Brain microvascular endothelial cell (primary cell): ENCODE measurements at regions not wholly inside any gene's neighbourhood (a gene's known extent, or its start where the extent isn't known, plus 50 kb on each side); places are given as distances from the start of the nearest gene placed in this dataset.

Source experiments
- DNase-seq: peaks from one replicate; pipeline ENCODE4 v3.0.0-alpha.2; 2020
- H3K27ac ChIP-seq: fragments of 250-450 bp; sonication (Bioruptor Pico); 2 replicates; pipeline ENCODE4 v1.5.1; 2020; ENCODE audit warnings: mild to moderate bottlenecking, moderate library complexity
- H3K27me3 ChIP-seq: fragments of 250-450 bp; sonication (Bioruptor Pico); replicated peaks from 2 replicates; pipeline ENCODE4 v1.5.1; 2020; ENCODE audit warnings: mild to moderate bottlenecking
- H3K36me3 ChIP-seq: fragments of 250-450 bp; sonication (Bioruptor Pico); replicated peaks from 2 replicates; pipeline ENCODE4 v1.5.1; 2020; ENCODE audit warnings: mild to moderate bottlenecking
- H3K4me3 ChIP-seq: 2 replicates; pipeline ENCODE4 v1.5.1; 2011; ENCODE audit warnings: low read depth, mild to moderate bottlenecking, control low read depth, low read length, moderate library complexity
- in situ Hi-C: cut with HindIII; loops from 2 replicates; pipeline ENCODE4 v1.10.0; 2017; ENCODE audit warnings: low sequenced_read_pairs, low pct_ligation_motif_present
- TF ChIP-seq, protein P1 (sequence below): IDR thresholded peaks from 2 replicates; pipeline ENCODE4 v1.5.1; 2011; ENCODE audit warnings: low read depth, mild to moderate bottlenecking, moderate library complexity, low read length, control low read depth, inconsistent platforms; ENCODE audit errors: missing control alignments

DNA sequence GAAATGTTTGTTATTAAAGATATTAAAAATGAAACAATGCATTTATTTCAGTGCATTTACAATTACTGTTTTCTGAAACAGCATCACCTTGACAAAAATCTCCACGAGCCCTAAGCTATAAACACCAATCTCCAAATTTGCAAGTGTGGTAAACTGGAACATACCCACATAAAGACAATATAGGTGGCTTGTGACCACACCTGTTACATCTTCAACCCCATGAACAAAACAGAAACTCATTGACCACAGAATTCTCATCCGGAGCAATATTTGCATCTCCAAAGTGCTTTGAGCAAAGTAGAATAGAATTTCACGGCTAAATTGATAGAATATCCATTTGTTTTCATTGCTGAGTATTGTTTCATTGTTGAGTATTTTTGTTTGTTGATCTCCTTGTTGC lies 375.2 kb upstream of the FLRT2 start:
- no peaks in the 10 kb centered on the region for H3K27me3 ChIP-seq
- no peak overlapping the region for H3K4me3 ChIP-seq
- DNase-seq: no peak
- H3K27ac ChIP-seq: no peak overlapping the region
- H3K36me3 ChIP-seq: no peaks in the 10 kb centered on the region
- TF ChIP-seq, protein P1, sequence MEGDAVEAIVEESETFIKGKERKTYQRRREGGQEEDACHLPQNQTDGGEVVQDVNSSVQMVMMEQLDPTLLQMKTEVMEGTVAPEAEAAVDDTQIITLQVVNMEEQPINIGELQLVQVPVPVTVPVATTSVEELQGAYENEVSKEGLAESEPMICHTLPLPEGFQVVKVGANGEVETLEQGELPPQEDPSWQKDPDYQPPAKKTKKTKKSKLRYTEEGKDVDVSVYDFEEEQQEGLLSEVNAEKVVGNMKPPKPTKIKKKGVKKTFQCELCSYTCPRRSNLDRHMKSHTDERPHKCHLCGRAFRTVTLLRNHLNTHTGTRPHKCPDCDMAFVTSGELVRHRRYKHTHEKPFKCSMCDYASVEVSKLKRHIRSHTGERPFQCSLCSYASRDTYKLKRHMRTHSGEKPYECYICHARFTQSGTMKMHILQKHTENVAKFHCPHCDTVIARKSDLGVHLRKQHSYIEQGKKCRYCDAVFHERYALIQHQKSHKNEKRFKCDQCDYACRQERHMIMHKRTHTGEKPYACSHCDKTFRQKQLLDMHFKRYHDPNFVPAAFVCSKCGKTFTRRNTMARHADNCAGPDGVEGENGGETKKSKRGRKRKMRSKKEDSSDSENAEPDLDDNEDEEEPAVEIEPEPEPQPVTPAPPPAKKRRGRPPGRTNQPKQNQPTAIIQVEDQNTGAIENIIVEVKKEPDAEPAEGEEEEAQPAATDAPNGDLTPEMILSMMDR: no peak
- in situ Hi-C loops: no loop called here

DNA sequence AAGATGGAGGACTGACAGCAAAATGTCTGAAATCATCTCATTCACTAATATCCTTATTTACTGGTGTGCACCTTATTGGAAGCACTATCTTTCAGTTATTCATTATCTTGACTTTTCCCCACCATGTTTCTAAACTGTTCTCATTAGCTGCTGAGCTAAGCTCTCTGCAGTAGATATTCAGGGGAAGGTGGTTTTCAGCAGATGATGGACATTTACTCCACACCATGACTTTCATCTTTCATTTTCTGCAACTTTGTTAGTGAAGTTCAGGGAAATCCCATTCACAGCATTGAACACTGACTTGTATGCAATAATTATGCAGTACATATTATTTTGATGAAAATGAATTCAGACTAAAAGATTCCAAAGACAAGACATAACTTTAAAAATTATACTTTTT lies 373.6 kb upstream of the FLRT2 start:
- TF ChIP-seq, protein P1: no peak
- Histone ChIP-seq H3K27me3 (no peaks in the 10 kb centered on the region), H3K4me3 (no peak overlapping the region), H3K27ac (no peak overlapping the region), H3K36me3 (no peaks in the 10 kb centered on the region)
- in situ Hi-C loops: no loop called here
- DNase-seq: no peak

DNA sequence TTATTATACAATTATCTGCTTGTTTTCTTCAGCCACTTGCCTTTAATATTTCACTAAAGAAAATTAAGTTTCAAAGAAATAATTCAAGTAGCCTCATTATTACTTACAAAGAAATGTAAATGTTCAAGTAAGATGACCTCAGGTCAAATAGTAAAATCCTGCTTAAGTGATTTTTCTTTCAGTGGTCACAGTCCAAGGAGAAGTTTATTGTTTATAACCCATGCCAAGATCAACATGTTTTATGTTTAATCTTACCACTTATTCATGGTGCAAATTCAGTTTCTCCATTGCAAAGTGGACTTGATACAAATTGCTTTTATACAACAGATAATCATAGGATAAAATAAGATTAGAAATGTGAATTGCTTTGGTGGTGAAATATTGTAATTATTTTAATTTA lies 370.2 kb upstream of the FLRT2 start:
- H3K27me3 ChIP-seq: no peaks in the 10 kb centered on the region
- DNase-seq: no peak
- no peak overlapping the region for H3K4me3 ChIP-seq
- no peaks in the 10 kb centered on the region for H3K36me3 ChIP-seq
- no peak overlapping the region for H3K27ac ChIP-seq
- TF ChIP-seq, protein P1: no peak
- in situ Hi-C loops: no loop called here

DNA sequence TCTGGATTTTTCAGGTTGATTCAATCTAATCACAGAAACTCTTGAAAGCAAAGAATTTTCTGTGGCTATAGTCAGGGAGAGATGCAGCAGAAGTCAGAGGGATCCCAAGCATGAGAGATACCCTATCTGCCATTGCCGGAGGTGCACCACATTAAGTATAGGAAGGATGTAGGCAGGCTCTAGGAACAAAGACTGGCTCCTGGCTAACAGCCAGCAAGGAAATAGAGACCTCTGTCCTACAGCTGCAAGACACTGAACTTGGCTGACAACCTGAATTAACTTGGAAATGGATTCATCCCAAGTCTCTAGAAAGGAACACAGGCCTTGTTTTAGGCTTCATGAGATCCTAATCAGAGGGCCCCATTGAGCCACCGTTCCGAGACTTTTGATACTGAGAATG lies 364.9 kb upstream of the FLRT2 start:
- TF ChIP-seq, protein P1: no peak
- in situ Hi-C loops: no loop called here
- Histone ChIP-seq H3K36me3 (no peaks in the 10 kb centered on the region), H3K27ac (no peak overlapping the region), H3K27me3 (no peaks in the 10 kb centered on the region), H3K4me3 (no peak overlapping the region)
- no peak for DNase-seq

DNA sequence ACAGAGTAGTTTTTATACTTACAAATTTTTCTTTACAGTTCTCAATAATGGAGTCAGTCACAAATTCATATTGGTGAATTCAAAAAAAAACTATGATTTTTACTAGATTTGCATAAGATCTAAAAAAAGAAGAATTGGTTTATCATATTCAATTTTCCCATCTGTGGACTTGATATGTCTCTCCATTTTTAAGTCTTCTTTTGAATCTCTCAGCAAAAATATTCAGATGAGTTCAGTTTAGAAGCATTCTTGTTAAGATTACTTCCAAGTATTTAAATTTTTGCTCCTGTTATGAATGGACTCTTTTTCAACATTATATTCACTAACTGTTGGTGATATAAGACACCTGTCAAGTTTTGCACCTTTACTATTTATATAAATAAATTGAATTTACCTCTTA lies 360.6 kb upstream of the FLRT2 start:
- Histone ChIP-seq H3K36me3 (no peaks in the 10 kb centered on the region), H3K27me3 (no peaks in the 10 kb centered on the region), H3K27ac (no peak overlapping the region), H3K4me3 (no peak overlapping the region)
- DNase-seq: no peak
- TF ChIP-seq, protein P1: no peak
- in situ Hi-C loops: no loop called here

DNA sequence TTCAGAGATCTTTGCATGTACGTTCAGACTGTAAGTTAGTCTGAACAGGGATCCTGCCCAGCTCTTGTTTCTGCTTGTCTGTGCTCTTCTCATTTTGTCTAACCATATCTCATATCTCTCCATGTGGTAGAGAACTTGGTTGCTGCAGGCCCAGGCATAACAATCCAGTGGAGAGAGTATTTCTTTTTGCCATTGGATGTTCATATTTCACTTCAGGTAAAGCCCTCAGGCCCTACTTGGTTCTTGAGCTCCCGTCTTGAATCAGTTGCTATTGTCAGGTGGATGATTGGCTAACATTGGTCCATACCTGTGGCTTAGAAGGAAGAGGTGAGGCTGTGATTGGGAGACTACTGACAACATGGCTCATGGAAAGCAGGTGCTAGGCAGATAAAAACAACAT lies 357.7 kb upstream of the FLRT2 start:
- no peak overlapping the region for H3K4me3 ChIP-seq
- H3K27me3 ChIP-seq: no peaks in the 10 kb centered on the region
- no peak for DNase-seq
- no peak overlapping the region for H3K27ac ChIP-seq
- H3K36me3 ChIP-seq: no peaks in the 10 kb centered on the region
- in situ Hi-C loops: no loop called here
- TF ChIP-seq, protein P1: no peak
